HG02623 (cell line): ENCODE measurements at regions not wholly inside any gene's neighbourhood (a gene's known extent, or its start where the extent isn't known, plus 50 kb on each side); places are given as distances from the start of the nearest gene placed in this dataset.
"Not testable (repeated sequence)": the region's sequence is repeated elsewhere in the genome, so short reads cannot be mapped to it uniquely, and the experiment has no call there.

Source experiments
- ATAC-seq: cut with Tn5 transposase; IDR thresholded peaks from one replicate; pipeline ENCODE4 v1.9.1; 2021; ENCODE audit warnings: moderate library complexity; ENCODE audit not compliant: unreplicated experiment

DNA sequence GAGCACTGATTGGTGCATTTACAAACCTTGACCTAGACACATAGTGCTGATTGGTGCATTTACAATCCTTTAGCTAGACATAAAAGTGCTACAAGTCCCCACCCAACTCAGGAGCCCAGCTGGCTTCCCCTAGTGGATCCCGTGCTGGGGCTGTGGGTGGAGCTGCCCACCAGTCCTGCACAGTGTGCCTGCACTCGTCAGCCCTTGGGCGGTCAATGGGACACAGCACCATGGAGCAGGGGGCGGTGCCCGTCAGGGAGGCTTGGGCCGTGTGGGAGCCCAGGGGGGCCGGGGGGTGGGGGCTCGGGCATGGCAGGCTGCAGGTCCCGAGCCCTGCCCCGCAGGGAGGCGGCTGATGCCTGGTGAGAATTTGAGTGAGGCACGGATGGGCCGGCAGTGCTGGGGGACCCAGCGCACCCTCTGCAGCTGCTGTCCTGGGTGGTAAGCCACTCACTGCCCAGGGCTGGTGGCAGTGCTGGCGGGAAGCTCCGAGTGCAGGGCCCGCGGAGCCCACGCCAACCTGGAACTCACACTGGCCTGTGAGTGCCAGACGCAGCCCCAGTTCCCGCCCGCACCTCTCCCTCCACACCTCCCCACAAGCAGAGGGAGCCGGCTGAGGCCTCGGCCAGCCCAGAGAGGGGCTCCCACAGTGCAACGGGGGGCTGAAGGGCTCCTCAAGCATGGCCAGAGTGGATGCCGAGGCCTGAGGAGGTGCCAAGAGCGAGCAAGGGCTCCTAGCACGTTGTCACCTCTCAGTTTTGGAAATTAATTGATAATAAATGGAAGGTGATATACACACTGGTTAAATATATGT is 207.7 kb downstream of the RAP2B start:
- ATAC-seq, result no peak

DNA sequence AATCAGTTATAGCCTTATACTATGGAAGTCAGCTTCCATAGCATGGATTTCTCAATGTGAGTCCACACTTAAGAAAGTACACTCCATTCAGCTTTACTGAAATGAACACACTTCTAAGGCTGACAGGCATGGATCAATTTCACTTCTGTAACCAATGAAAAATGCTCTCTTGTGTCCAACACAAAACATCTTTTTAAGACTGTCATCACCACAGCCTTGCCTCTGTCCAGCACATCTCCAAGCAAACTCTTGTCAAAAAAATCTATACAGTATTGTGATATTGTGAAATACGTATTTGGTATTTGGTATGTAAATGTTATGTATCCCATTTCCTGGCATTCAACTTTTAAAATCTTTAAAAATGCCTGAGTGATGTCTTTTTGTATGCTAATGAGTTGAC is 208.7 kb downstream of the RAP2B start:
- ATAC-seq, result no peak

DNA sequence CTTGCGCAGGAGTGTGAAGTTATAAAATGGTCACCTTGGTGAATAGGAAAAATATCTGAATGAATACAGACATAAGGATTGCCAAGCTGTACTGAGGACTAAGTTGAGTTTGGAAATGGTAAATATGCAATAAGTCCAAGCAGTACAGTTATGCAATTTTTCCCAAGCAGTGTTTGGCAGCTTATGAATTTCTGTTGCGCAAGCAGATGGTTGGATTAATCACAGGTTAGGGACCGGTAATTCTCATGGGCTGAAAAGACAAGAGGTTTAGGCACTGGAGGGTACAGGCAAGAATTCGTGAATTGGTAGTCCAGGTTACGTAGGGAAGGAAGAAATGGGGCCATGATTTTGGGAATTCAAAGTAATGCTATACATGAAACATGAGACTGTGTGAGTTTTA is 210.3 kb downstream of the RAP2B start:
- no peak for ATAC-seq

DNA sequence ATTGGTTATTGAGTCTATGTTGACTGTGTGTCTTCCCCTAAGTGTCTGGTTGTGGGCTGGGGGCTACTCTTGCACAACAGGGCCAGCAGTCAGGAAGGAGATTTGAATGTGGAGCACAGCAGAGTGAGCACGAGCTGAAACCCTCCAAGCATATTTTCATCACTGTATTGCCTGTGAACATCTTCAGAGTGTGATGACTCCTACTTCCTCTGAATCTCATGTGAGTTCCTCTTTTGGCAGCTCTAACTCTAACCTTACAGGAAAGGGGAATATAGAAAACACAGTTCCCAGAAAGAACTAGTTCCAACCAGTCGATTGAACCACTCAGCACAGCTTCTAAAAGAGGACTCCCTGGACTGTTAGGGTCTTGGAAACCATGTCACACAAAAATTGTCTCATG is 211.6 kb downstream of the RAP2B start:
- ATAC-seq, result peak; percentile 72

DNA sequence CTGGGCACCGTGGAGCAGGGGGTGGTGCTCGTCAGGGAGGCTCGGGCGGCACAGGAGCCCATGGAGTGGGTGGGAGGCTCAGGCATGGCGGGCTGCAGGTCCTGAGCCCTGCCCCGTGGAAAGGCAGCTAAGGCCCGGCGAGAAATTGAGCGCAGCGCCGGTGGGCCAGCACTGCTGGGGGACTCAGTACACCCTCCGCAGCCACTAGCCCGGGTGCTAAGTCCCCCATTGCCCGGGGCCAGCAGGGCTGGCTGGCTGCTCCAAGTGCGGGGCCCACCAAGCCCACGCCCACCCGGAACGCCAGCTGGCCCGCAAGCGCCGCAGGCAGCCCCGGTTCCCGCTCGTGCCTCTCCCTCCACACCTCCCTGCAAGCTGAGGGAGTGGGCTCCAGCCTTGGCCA is 216.3 kb downstream of the RAP2B start:
- not testable (repeated sequence) for ATAC-seq

DNA sequence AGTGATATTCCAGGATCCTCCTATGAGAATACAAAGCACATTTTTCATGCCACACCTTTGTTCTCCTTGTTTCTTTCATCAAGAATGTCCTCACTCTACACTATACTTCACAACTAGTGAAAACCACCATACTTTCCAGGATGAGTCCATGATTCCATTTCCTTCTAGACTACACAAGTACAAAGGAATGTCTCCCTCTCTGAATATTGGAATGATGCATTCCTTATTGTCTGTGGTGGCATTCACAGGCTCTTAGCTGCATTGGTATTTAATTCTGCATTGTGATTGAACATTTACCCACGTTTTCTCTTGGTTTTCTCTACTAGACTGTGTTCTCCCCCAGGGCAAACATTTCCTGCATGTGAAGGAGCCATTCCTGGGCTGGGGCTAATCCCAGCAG is 217.5 kb downstream of the RAP2B start:
- ATAC-seq, result no peak

DNA sequence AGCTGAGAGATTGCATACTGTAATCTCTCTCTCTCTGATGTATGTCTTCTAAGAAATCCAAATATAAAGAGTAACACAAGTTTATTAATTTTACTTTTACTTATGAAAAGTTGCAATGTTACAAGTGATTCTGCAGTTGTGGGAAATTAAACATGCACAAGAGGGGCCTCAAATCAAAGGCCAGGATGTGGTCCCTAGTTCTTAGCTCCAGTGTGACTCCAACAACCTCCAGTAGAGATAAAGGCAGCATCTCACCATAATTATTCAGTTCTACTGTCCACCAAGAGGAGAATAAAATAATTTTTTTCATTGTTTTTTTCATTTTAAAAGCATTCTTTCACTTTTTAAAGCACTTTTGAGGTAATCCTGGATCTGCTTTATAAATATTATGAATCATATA is 223.3 kb downstream of the RAP2B start:
- no peak for ATAC-seq

DNA sequence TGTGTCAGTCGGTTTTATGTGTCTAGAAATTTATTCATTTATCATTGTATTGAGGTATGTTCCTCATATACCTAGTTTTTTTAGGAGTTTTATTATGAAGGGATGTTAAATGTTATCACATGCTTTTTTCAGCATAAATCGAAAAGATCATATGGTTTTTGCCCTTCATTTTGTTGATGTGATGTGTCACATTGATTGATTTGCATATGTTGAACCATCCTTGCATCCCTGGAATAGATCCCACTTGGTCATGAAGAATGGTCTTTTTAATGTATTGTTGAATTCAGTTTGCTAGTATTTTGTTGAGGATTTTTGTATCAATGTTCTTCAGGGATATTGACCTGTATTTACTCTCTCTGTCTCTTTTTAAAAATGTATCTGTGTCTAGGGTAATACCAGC is 230.3 kb downstream of the RAP2B start:
- no peak for ATAC-seq

DNA sequence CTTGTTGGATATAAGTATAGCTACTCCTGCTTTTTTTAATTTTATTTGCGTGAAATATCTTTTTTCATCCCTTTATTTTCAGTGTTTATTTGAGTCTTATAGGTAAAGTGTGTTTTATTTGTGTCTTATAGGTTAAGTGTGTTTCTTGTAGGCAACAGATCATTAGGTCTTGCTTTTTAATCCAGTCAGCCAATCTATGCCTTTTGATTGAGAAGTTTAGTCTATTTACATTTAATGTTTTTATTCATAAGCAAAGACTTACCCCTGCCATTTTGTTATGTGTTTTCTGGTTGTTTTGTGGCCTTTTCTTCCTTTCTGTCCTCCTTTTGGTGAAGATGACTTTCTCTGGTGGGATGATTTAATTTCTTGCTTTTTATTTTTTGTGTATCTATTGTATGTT is 232.0 kb downstream of the RAP2B start:
- no peak for ATAC-seq

DNA sequence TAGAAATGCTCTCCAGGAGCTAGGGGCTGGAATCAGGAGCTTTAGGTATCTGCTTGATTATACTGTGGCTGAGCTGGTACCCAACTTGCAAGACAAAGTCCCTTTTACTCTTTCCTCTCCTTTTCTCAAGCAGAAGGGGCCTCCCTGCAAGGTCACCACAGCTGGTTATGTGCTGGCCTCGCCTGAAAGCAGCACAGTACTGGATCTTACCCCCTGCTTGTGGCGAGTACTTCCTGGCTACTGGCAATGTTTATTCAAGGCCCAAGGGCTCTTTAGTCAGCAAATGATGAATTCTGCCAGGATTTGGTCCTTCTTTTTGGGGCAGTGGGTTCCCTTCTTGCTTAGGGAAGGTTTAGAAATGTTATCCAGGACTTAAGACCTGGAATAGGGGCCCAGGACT is 234.6 kb downstream of the RAP2B start:
- no peak for ATAC-seq

DNA sequence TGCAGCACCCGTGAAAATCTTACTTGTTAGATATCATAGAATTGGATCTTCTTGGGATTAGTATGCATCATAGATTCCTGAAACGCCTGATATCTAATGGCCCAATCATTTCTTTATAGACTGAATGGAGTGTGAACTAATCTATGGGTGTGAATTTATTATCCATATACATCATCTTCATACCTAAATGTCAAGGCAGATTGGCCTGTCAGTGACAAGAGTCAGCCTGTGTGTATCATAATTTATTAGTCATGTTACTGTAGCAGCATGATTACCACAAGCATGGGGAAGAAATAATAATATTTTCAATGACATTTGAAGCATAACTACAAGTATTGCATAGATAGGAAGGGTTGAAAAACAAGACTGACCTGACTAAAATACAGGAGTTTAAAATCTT is 235.8 kb downstream of the RAP2B start:
- no peak for ATAC-seq

DNA sequence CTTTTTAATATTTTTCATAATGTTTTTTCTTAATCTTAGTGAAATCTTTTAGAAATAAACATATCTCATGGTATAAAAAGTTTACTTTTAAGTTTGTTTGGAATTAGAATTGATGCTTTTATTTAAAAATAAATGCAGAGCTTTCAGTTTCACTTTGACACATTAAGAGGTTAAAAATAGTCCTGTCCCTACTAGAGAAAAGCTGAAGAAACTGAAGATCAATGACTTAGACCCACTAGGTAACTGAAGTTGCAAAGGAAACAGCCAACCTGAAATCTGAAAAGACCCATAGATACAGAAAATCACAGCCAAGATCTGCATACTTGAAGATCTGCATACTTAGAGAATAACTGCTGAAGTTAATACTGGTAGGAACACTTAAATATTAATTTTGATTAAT is 237.6 kb downstream of the RAP2B start:
- ATAC-seq, result peak; percentile 86

DNA sequence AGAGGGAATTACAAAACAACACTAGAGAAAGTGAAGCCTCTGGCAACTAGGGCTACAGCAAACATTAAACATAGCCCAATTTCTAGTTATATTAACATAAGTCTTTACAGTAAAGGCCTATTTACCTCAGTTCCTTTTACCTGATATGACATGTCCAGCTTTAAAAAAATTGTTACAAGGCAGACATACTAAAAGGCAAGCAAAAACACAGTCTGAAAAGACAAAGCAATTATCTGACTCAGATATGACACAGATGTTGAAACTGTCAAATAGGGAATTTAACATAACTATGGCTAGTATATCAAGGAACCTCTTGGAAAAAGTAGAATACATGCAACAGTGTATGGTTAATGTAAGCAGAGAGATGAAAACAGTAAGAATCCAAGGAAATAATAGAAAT is 238.6 kb downstream of the RAP2B start:
- ATAC-seq, result no peak

DNA sequence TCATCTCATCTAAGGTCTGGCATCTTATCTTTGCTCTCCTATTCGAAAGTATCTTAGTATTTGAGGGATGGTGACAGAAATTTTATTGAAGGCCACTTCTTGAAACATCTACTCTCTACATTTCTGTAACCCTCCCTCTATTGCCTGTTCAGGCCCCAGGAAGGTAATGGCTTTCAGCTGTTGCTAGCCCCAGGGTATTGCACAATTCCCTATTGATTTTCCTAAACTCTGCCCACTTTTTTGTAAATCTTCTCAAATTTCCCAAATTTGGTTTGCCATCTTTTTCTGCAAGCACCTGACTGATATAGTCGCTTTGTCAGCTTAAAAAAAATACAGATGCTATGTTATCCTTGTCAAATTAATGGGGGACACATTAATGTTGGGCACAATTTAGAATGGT is 242.1 kb downstream of the RAP2B start:
- ATAC-seq, result no peak

DNA sequence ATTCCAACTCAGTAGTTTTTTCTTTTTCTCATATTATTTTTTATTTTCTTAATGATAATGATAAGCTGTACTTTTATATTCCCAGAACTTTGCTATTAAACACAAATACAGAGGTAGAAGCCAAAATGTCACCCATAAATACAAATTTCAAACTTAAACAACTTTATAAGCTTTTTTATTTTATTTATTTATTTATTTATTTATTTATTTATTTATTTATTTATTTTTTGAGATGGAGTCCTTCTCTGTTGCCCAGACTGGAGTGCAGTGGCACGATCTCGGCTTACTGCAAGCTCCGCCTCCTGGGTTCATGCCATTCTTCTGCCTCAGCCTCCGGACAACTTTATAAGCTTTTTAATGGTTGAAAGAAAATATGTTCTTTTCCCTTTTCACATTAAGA is 243.3 kb downstream of the RAP2B start:
- ATAC-seq, result not testable (repeated sequence)

DNA sequence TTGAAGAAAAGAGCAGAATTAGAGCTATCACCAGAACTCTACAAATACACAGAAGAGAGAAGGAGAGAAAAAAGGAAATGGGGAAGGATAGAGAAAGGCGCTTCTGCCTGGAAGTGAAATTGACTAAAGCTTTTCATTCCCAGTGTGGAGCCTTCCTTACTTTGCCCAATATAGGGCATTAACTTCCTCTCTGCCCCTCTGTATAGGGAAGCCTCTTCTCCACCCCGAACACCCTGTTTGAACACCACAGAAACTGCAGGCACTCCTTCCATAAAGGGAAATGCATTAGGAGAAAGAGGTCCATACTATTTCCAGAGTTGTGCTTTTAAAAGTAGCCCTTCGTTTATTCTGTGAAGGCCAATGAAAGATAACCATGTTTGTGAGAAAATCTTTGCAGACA is 248.5 kb downstream of the RAP2B start:
- no peak for ATAC-seq

DNA sequence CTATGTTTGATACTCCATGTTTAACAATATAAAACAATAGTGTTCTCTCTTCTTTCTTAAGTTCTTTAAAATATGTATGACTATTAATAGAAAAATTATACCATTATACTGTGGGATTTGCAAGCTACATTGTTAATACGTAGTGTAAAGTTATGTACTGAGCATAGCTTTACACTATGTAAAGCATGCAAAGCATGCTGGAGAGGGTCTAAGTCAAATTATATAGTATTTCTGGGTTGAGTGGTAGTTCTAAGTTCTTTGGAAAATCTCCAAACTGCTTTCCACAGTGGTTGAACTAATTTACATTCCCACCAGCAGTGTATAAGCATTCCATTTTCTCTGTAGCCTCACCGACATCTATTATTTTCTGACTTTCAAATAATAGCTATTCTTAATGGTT is 253.0 kb downstream of the RAP2B start:
- ATAC-seq, result no peak

DNA sequence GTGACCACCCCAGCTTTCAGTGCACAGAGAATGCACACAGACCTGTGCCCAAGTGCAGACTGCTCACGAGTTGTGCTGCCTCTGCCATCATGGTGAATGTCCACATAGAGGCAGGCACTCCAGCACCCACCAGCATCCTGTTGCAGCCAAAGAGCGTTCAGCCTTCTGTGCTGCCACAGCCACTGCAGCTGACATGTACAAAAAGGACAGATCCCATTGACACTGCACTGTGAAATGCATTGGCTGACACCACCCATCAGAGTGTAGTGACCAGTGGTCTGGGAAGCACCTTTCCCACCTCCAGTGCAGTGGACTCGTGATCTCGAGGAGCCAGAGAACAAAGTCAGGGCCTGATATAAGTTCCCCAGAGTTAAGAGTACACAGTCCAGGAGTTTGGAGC is 260.3 kb downstream of the RAP2B start:
- no peak for ATAC-seq

DNA sequence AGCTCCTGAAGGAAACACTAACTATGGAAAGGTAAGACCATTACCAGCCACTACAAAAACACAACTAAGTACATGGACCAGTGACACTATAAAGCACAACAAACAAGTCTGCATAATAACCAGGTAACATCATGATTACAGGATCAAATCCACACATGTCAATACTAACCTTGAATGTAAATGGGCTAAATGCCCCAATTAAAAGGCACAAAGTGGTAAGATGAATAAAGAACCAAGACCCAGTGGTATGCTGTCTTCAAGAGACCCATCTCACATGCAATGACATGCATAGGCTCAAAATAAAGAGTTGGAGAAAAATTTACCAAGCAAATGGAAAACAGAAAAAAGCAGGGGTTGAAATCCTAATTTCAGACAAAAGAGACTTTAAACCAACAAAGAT is 261.8 kb downstream of the RAP2B start:
- ATAC-seq, result not testable (repeated sequence)

DNA sequence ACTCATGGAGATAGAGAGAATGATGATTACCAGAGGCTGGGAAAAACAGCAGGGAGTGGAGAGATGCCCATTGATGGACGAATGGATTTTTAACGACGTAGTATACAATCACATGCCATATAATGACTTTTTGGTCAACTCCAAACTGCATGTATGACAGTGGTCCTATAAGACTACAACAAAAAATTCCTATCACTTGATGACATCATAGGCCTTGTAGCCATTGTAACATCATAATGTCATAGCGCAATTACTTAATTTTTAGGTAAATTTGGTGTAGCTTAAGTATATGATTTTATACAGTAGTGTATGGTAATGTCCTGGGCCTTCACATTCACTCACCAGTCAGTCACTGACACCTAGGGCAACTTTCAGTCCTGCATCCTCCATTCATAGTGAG is 264.3 kb downstream of the RAP2B start:
- no peak for ATAC-seq

DNA sequence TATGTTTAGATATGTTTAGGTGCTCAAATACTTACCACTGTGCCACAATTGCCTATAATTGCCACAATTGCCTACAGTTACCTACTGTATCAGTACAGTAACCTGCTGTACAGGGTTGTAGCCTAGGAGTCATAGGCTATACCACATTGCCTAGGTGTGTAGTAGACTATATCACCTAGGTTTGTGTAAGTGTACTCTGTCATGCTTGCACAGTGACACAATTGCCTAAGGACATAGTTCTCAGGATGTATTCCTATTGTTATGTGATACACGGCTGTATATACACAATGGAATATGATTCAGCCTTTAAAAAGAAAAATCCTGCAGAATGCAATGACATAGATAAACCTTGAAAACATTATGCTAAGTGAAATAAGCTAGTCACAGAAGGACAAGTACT is 264.8 kb downstream of the RAP2B start:
- no peak for ATAC-seq

DNA sequence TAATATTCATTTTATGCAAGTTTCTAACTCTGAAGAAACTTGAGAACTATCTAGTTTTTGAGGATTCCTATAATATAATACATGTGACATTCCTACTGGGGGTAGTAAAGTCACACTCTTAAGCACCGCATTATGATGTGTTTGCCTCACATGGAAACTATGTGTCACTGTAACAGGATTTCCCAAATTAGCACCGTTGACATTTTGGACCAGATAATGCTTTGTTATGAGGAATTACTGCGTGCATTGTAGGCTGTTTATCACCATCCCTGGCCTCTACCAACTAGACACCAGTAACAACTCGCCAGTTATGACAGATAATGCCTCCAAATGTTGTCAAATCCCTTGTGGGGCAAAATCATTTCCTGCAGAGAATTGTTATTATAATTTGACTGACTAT is 267.8 kb downstream of the RAP2B start:
- ATAC-seq, result no peak

DNA sequence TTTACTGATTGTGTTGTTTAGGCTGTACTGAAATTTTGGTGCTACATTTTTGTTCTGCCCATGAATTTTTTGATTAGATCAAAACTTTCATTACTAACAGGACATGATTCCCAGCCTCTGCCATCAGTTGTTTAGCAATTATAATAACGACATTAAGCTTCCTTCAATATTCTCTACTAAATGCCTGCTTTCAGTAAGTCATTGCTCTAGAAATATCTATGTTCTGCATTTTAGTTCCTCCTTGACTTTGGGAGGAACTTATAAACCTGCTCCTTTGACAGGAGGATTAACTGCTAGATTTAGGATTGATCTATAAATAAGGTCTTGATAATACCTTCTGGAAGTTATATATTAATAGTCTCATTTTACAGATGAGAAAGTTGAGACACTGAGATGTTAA is 269.1 kb downstream of the RAP2B start:
- ATAC-seq, result no peak
